HEK293 (cell line): ENCODE measurements at regions not wholly inside any gene's neighbourhood (a gene's known extent, or its start where the extent isn't known, plus 50 kb on each side); places are given as distances from the start of the nearest gene placed in this dataset.

Source experiments
- CTCF ChIA-PET: fragments of 350-600 bp; formaldehyde crosslinking; extraction: SDS; loops from one replicate; lab custom pipeline; 2021; ENCODE audit warnings: antibody characterized with exemption; lab: Yijun Ruan, JAX
- POLR2A ChIA-PET: fragments of 300-600 bp; formaldehyde crosslinking; extraction: SDS; loops from one replicate; lab custom pipeline; 2020; ENCODE audit warnings: antibody characterized with exemption, inconsistent platforms; lab: Yijun Ruan, JAX
- H3K27ac ChIP-seq: fragments of 200-500 bp; sonication (Bioruptor generic); 2 replicates; pipeline ENCODE4 v1.5.1; 2014; ENCODE audit warnings: low read depth, low read length, control low read depth, inconsistent platforms; ENCODE audit errors: extremely low read depth
- H3K36me3 ChIP-seq, 2 experiments: fragments of 200-500 bp in 1 of 2; sonication (Bioruptor generic) in 1 of 2; 1 replicate in 1 of 2; 2 replicates in 1 of 2; pipeline ENCODE4 v1.5.1; 2014 to 2017; ENCODE audit warnings: inconsistent platforms in 2 of 2, low read length in 2 of 2; ENCODE audit not compliant: control insufficient read depth in 2 of 2, insufficient read depth in 1 of 2
- H3K4me1 ChIP-seq: fragments of 200-500 bp; sonication (Bioruptor generic); 2 replicates; pipeline ENCODE4 v1.5.1; 2014; ENCODE audit warnings: mild to moderate bottlenecking, low read length, inconsistent platforms; ENCODE audit not compliant: control insufficient read depth, insufficient read depth
- H3K4me3 ChIP-seq: 2 replicates; pipeline ENCODE4 v1.5.1; 2011; ENCODE audit warnings: low read depth, mild to moderate bottlenecking, control low read depth, low read length, moderate library complexity
- H3K9me3 ChIP-seq: fragments of 200-500 bp; sonication (Bioruptor generic); 2 replicates; pipeline ENCODE4 v1.5.1; 2014; ENCODE audit warnings: low read depth, low read length, inconsistent platforms; ENCODE audit not compliant: control insufficient read depth, insufficient read depth
- BCL11A ChIP-seq: fragments of 450-650 bp; formaldehyde crosslinking; IDR thresholded peaks from 2 replicates; pipeline ENCODE4 v1.5.1; 2016; ENCODE audit warnings: low read depth, missing biosample characterization, missing genetic modification characterization
- GLI4 ChIP-seq: fragments of 450-650 bp; formaldehyde crosslinking; IDR thresholded peaks from 2 replicates; pipeline ENCODE4 v1.5.1; 2016; ENCODE audit warnings: missing biosample characterization, missing genetic modification characterization
- KLF1 ChIP-seq: fragments of 450-650 bp; formaldehyde crosslinking; IDR thresholded peaks from 2 replicates; pipeline ENCODE4 v1.5.1; 2016; ENCODE audit warnings: missing biosample characterization, missing genetic modification characterization
- MZF1 ChIP-seq: fragments of 450-650 bp; formaldehyde crosslinking; IDR thresholded peaks from 2 replicates; pipeline ENCODE4 v1.5.1; 2017; ENCODE audit warnings: missing biosample characterization, missing genetic modification characterization, borderline replicate concordance
- RBAK ChIP-seq: fragments of 450-650 bp; formaldehyde crosslinking; IDR thresholded peaks from 2 replicates; pipeline ENCODE4 v1.5.1; 2016; ENCODE audit warnings: missing biosample characterization, missing genetic modification characterization
- SETDB1 ChIP-seq: IDR thresholded peaks from one replicate; pipeline ENCODE4 v1.6.1; 2017; ENCODE audit warnings: mild to moderate bottlenecking, low read length, moderate library complexity, mixed read lengths; ENCODE audit not compliant: insufficient read length
- SP2 ChIP-seq: fragments of 450-650 bp; formaldehyde crosslinking; IDR thresholded peaks from 2 replicates; pipeline ENCODE4 v1.5.1; 2016; ENCODE audit warnings: missing biosample characterization, missing genetic modification characterization
- ZNF274 ChIP-seq, 2 experiments: fragments of 200-500 bp in 1 of 2; fragments of 450-650 bp in 1 of 2; sonication (Bioruptor generic) in 1 of 2; formaldehyde crosslinking in 1 of 2; IDR thresholded peaks; 2 replicates each; pipeline versions ENCODE4 v1.5.1 to v1.6.1; 2014 to 2016; ENCODE audit warnings: borderline replicate concordance in 1 of 2, inconsistent platforms in 1 of 2, low read length in 1 of 2, missing biosample characterization in 1 of 2, missing genetic modification characterization in 1 of 2
- ZNF600 ChIP-seq: fragments of 450-650 bp; formaldehyde crosslinking; IDR thresholded peaks from 2 replicates; pipeline ENCODE4 v1.5.1; 2016; ENCODE audit warnings: missing biosample characterization, missing genetic modification characterization
- ZNF776 ChIP-seq: fragments of 450-650 bp; formaldehyde crosslinking; IDR thresholded peaks from 2 replicates; pipeline ENCODE4 v1.5.0; 2017; ENCODE audit warnings: missing biosample characterization, missing genetic modification characterization, borderline replicate concordance
- ZNF777 ChIP-seq: fragments of 450-650 bp; formaldehyde crosslinking; IDR thresholded peaks from 2 replicates; pipeline ENCODE4 v1.5.1; 2017; ENCODE audit warnings: missing biosample characterization, missing genetic modification characterization, borderline replicate concordance
- ZSCAN16 ChIP-seq: fragments of 450-650 bp; formaldehyde crosslinking; IDR thresholded peaks from 2 replicates; pipeline ENCODE4 v1.5.1; 2016; ENCODE audit warnings: missing biosample characterization, missing genetic modification characterization
- TF ChIP-seq, protein P1 (sequence below): fragments of 450-650 bp; formaldehyde crosslinking; IDR thresholded peaks from 2 replicates; pipeline ENCODE4 v1.5.1; 2016; ENCODE audit warnings: missing biosample characterization, missing genetic modification characterization, low read depth
- TF ChIP-seq, protein P2 (sequence below): fragments of 450-650 bp; formaldehyde crosslinking; IDR thresholded peaks from 2 replicates; pipeline ENCODE4 v1.5.1; 2016; ENCODE audit warnings: missing biosample characterization, missing genetic modification characterization
- TF ChIP-seq, protein P3 (sequence below): fragments of 450-650 bp; formaldehyde crosslinking; IDR thresholded peaks from 2 replicates; pipeline ENCODE4 v1.5.1; 2016; ENCODE audit warnings: missing biosample characterization, missing genetic modification characterization, borderline replicate concordance

DNA sequence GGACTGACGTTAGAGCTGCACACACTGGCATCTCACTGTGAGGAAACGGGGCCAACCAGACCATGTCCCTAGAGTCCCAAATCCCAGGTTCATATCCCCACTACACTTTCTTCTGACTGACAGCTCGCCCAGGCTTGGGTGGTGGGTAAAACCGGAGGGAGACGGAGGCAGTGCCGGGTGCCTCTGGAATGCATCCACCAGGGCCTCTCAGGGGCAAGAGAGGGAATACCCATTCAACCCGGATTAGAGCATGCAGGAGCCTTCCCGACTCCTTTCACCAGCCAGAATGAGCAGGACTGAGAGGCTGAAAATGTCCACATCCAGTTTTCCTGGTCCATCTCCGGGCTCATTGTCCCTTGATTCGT lies 297.2 kb downstream of the ADGRD1 start:
- TF ChIP-seq KLF1 (no peak), GLI4 (tag by site-specific recombination) (no peak), RBAK (tag by site-specific recombination) (no peak), ZSCAN16 (tag by site-specific recombination) (no peak), ZNF274 (IDR thresholded peaks at IDR 0.05; ENCODE audit: low read length) (no peak), ZNF274 (tag by site-specific recombination; IDR thresholded peaks at IDR 0.05; ENCODE audit: borderline replicate concordance) (no peak), MZF1 (tag by site-specific recombination) (no peak), ZNF777 (no peak), SETDB1 (no peak), SP2 (no peak)
- TF ChIP-seq, protein P1, sequence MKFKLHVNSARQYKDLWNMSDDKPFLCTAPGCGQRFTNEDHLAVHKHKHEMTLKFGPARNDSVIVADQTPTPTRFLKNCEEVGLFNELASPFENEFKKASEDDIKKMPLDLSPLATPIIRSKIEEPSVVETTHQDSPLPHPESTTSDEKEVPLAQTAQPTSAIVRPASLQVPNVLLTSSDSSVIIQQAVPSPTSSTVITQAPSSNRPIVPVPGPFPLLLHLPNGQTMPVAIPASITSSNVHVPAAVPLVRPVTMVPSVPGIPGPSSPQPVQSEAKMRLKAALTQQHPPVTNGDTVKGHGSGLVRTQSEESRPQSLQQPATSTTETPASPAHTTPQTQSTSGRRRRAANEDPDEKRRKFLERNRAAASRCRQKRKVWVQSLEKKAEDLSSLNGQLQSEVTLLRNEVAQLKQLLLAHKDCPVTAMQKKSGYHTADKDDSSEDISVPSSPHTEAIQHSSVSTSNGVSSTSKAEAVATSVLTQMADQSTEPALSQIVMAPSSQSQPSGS (tag by site-specific recombination), result no peak
- TF ChIP-seq, all 188 proteins: peak for 0
- Histone ChIP-seq H3K36me3 (no peaks in the 10 kb centered on the region), H3K27ac (no peak overlapping the region), H3K4me1 (no peaks in the 10 kb centered on the region), H3K9me3 (no peaks in the 10 kb centered on the region), H3K4me3 (no peak overlapping the region)
- ChIA-PET POLR2A (no interaction called here), CTCF (interaction anchor here (0.7 to 1.6 kb wide), 2 partner anchors 119 to 211 kb away, joined by 3 read pairs; no protein-coding TSS in a partner anchor)

DNA sequence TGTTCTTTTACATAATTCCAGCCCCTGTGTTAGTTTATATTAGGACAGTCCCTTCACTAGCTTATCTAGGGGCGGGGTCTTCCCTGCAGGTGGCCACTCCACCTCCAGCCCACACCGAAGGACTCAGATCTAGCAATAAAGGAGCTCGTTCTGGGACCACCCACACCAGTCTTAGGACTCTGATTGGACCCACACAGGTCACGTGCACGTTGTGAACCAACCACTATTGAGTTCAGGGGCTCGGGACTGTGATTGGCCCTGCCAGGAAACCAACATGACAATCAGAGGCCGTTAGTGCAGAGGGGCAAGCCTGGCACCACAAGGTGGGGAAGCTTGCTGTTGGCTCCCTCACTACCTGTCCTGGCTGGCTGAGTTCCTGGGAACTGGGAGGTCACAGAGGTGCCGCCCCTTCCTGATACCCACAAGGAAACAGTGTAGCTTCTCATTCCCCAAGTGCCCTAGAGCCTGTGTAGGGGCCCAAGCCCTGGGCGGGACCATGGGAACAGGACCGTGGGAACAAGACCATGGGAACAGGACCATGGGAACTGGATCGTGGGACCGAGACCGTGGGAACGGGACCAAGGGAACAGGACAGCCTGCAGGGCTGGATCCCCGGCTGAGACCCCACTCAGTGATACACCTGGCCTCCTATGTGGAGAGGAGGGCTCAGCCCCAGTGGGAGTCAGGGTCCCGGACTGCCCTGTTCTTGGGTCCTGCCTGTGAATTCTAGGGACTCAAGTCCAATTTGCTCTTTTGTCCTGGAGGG lies 297.8 kb downstream of the ADGRD1 start:
- H3K27ac ChIP-seq, result no peak overlapping the region
- ChIA-PET POLR2A (no interaction called here), CTCF (interaction anchor here (0.6 to 1.6 kb wide), 2 partner anchors 14 to 119 kb away, joined by 3 read pairs; no protein-coding TSS in a partner anchor)
- H3K4me1 ChIP-seq, result no peaks in the 10 kb centered on the region
- TF ChIP-seq, protein P2, sequence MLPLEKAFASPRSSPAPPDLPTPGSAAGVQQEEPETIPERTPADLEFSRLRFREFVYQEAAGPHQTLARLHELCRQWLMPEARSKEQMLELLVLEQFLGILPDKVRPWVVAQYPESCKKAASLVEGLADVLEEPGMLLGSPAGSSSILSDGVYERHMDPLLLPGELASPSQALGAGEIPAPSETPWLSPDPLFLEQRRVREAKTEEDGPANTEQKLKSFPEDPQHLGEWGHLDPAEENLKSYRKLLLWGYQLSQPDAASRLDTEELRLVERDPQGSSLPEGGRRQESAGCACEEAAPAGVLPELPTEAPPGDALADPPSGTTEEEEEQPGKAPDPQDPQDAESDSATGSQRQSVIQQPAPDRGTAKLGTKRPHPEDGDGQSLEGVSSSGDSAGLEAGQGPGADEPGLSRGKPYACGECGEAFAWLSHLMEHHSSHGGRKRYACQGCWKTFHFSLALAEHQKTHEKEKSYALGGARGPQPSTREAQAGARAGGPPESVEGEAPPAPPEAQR, result no peak
- TF ChIP-seq BCL11A (tag by site-specific recombination) (no peak), SP2 (no peak), ZNF776 (tag by site-specific recombination) (no peak), ZNF600 (no peak)
- TF ChIP-seq, protein P3, sequence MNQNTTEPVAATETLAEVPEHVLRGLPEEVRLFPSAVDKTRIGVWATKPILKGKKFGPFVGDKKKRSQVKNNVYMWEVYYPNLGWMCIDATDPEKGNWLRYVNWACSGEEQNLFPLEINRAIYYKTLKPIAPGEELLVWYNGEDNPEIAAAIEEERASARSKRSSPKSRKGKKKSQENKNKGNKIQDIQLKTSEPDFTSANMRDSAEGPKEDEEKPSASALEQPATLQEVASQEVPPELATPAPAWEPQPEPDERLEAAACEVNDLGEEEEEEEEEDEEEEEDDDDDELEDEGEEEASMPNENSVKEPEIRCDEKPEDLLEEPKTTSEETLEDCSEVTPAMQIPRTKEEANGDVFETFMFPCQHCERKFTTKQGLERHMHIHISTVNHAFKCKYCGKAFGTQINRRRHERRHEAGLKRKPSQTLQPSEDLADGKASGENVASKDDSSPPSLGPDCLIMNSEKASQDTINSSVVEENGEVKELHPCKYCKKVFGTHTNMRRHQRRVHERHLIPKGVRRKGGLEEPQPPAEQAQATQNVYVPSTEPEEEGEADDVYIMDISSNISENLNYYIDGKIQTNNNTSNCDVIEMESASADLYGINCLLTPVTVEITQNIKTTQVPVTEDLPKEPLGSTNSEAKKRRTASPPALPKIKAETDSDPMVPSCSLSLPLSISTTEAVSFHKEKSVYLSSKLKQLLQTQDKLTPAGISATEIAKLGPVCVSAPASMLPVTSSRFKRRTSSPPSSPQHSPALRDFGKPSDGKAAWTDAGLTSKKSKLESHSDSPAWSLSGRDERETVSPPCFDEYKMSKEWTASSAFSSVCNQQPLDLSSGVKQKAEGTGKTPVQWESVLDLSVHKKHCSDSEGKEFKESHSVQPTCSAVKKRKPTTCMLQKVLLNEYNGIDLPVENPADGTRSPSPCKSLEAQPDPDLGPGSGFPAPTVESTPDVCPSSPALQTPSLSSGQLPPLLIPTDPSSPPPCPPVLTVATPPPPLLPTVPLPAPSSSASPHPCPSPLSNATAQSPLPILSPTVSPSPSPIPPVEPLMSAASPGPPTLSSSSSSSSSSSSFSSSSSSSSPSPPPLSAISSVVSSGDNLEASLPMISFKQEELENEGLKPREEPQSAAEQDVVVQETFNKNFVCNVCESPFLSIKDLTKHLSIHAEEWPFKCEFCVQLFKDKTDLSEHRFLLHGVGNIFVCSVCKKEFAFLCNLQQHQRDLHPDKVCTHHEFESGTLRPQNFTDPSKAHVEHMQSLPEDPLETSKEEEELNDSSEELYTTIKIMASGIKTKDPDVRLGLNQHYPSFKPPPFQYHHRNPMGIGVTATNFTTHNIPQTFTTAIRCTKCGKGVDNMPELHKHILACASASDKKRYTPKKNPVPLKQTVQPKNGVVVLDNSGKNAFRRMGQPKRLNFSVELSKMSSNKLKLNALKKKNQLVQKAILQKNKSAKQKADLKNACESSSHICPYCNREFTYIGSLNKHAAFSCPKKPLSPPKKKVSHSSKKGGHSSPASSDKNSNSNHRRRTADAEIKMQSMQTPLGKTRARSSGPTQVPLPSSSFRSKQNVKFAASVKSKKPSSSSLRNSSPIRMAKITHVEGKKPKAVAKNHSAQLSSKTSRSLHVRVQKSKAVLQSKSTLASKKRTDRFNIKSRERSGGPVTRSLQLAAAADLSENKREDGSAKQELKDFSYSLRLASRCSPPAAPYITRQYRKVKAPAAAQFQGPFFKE (tag by site-specific recombination), result no peak
- H3K36me3 ChIP-seq, result no peaks in the 10 kb centered on the region
- no peaks in the 10 kb centered on the region for H3K9me3 ChIP-seq
- H3K4me3 ChIP-seq, result no peak overlapping the region
